Thoracic aorta (tissue), 2 donors: ENCODE measurements at regions not wholly inside any gene's neighbourhood (a gene's known extent, or its start where the extent isn't known, plus 50 kb on each side); places are given as distances from the start of the nearest gene placed in this dataset.
"Not testable (repeated sequence)": the region's sequence is repeated elsewhere in the genome, so short reads cannot be mapped to it uniquely, and the experiment has no call there.

ENCODE experiments used
- ATAC-seq: fragments of 150-250 bp; one replicate; pipeline ENCODE4 v1.8.0; 2017; ENCODE audit warnings: low read depth; ENCODE audit not compliant: insufficient number of reproducible peaks, low FRiP score
- DNase-seq: peaks from one replicate; pipeline ENCODE4 v3.0.0-alpha.2; 2020; ENCODE audit warnings: low spot score
- H3K27ac ChIP-seq, 2 donors: fragments of 200-600 bp; sonication (generic); 1 replicate in 1 of 2; 2 replicates in 1 of 2; pipeline ENCODE4 v1.5.1; 2016; ENCODE audit warnings: mild to moderate bottlenecking in 2 of 2, moderate library complexity in 2 of 2
- H3K27me3 ChIP-seq: fragments of 200-600 bp; sonication (generic); replicated peaks from 2 replicates; pipeline ENCODE4 v1.6.0; 2016; ENCODE audit warnings: mild to moderate bottlenecking; ENCODE audit not compliant: insufficient read depth
- H3K36me3 ChIP-seq: fragments of 200-600 bp; sonication (generic); one replicate; pipeline ENCODE4 v1.5.1; 2016
- H3K4me1 ChIP-seq, 2 donors: fragments of 200-600 bp; sonication (generic); 1 replicate in 1 of 2; 2 replicates in 1 of 2; pipeline versions ENCODE4 v1.5.1 to v1.6.0; 2016; ENCODE audit warnings: low read depth in 2 of 2, mild to moderate bottlenecking in 1 of 2; ENCODE audit not compliant: control insufficient read depth in 1 of 2
- H3K4me3 ChIP-seq: fragments of 200-600 bp; sonication (generic); 2 replicates; pipeline ENCODE4 v1.5.1; 2016; ENCODE audit warnings: mild to moderate bottlenecking
- H3K9me3 ChIP-seq: fragments of 200-600 bp; sonication (generic); 2 replicates; pipeline ENCODE4 v1.5.1; 2016
- CTCF ChIP-seq: fragments of 200-600 bp; sonication (generic); IDR thresholded peaks from one replicate; pipeline ENCODE4 v1.5.1; 2019; ENCODE audit warnings: antibody characterized with exemption

- Histone ChIP-seq H3K9me3 (no peaks in the 10 kb centered on the region), H3K36me3 (no peaks in the 10 kb centered on the region), H3K27ac (no peak overlapping the region), H3K27me3 (no peaks in the 10 kb centered on the region), H3K4me1 (no peaks in the 10 kb centered on the region), H3K4me3 (no peak overlapping the region)
- no peak for TF ChIP-seq CTCF
- no peak for ATAC-seq
- no peak for DNase-seq
Measured at GRCh38 chr5:93349613-93350012, 231.4 kb downstream of the NR2F1-AS1 start.

- no peak overlapping the region for H3K27ac ChIP-seq
- H3K9me3 ChIP-seq, result no peaks in the 10 kb centered on the region
- no peak for TF ChIP-seq CTCF
- DNase-seq (no peak), ATAC-seq (no peak)
- no peaks in the 10 kb centered on the region for H3K36me3 ChIP-seq
- no peaks in the 10 kb centered on the region for H3K27me3 ChIP-seq
- no peaks in the 10 kb centered on the region for H3K4me1 ChIP-seq
- H3K4me3 ChIP-seq, result no peak overlapping the region
Measured at GRCh38 chr5:93348231-93348630, 232.8 kb downstream of the NR2F1-AS1 start.

- not testable (repeated sequence) for H3K27me3 ChIP-seq, ATAC-seq, H3K4me3 ChIP-seq, H3K27ac ChIP-seq, H3K9me3 ChIP-seq, DNase-seq, H3K4me1 ChIP-seq, H3K36me3 ChIP-seq
Measured at GRCh38 chr5:93346850-93347249, 234.2 kb downstream of the NR2F1-AS1 start.

GRCh38 chr5:93346301-93346700, 234.7 kb downstream of the NR2F1-AS1 start:
- ATAC-seq, result no peak
- Histone ChIP-seq H3K36me3 (no peaks in the 10 kb centered on the region), H3K9me3 (no peaks in the 10 kb centered on the region), H3K4me1 (no peaks in the 10 kb centered on the region), H3K27me3 (no peaks in the 10 kb centered on the region), H3K27ac (no peak overlapping the region), H3K4me3 (no peak overlapping the region)
- DNase-seq, result no peak
- no peak for TF ChIP-seq CTCF

- H3K36me3 ChIP-seq, result no peaks in the 10 kb centered on the region
- no peak overlapping the region for H3K4me3 ChIP-seq
- H3K9me3 ChIP-seq, result no peaks in the 10 kb centered on the region
- H3K4me1 ChIP-seq, result no peaks in the 10 kb centered on the region
- DNase-seq, result no peak
- TF ChIP-seq CTCF, result no peak
- ATAC-seq, result no peak
- no peaks in the 10 kb centered on the region for H3K27me3 ChIP-seq
- no peak overlapping the region for H3K27ac ChIP-seq
Measured at GRCh38 chr5:93343570-93343969, 237.4 kb downstream of the NR2F1-AS1 start.

GRCh38 chr5:93342563-93343061, 238.4 kb downstream of the NR2F1-AS1 start:
- no peak for DNase-seq
- Histone ChIP-seq H3K36me3 (no peaks in the 10 kb centered on the region), H3K27ac (no peak overlapping the region), H3K4me3 (no peak overlapping the region), H3K9me3 (no peaks in the 10 kb centered on the region), H3K27me3 (no peaks in the 10 kb centered on the region), H3K4me1 (no peaks in the 10 kb centered on the region)
- ATAC-seq, result no peak
- TF ChIP-seq CTCF, result no peak
